CMK (cell line): ENCODE measurements at regions not wholly inside any gene's neighbourhood (a gene's known extent, or its start where the extent isn't known, plus 50 kb on each side); places are given as distances from the start of the nearest gene placed in this dataset.

Experiments used
- DNase-seq: peaks from one replicate; pipeline ENCODE4 v3.0.0-alpha.2; 2010; ENCODE audit warnings: low read depth

- DNase-seq = no peak
Measured at GRCh38 chr6:4295058-4295782, 159.8 kb upstream of the ECI2 start.

- DNase-seq = no peak
Measured at GRCh38 chr6:4294636-4295035, 159.3 kb upstream of the ECI2 start.

- no peak for DNase-seq
Measured at GRCh38 chr6:4291453-4292403, 156.4 kb upstream of the ECI2 start.

GRCh38 chr6:4289770-4290320 lies 154.5 kb upstream of the ECI2 start:
- no peak for DNase-seq

GRCh38 chr6:4287811-4288244 lies 152.5 kb upstream of the ECI2 start:
- no peak for DNase-seq

- no peak for DNase-seq
Measured at GRCh38 chr6:4287372-4287771, 152.0 kb upstream of the ECI2 start.

GRCh38 chr6:4282926-4283325 lies 147.6 kb upstream of the ECI2 start:
- no peak for DNase-seq

GRCh38 chr6:4281341-4282293 lies 146.2 kb upstream of the ECI2 start:
- no peak for DNase-seq

GRCh38 chr6:4280707-4281106 lies 145.3 kb upstream of the ECI2 start:
- no peak for DNase-seq

- DNase-seq = no peak
Measured at GRCh38 chr6:4280031-4280430, 144.7 kb upstream of the ECI2 start.

GRCh38 chr6:4274382-4275082 lies 139.2 kb upstream of the ECI2 start:
- DNase-seq = peak; percentile 29

- no peak for DNase-seq
Measured at GRCh38 chr6:4272996-4273395, 137.6 kb upstream of the ECI2 start.

- DNase-seq = no peak
Measured at GRCh38 chr6:4271761-4272470, 136.5 kb upstream of the ECI2 start.

- DNase-seq = no peak
Measured at GRCh38 chr6:4270776-4271175, 135.4 kb upstream of the ECI2 start.

- DNase-seq = no peak
Measured at GRCh38 chr6:4270001-4270400, 134.6 kb upstream of the ECI2 start.

GRCh38 chr6:4268171-4268570 lies 132.8 kb upstream of the ECI2 start:
- DNase-seq = no peak

GRCh38 chr6:4265740-4266139 lies 130.4 kb upstream of the ECI2 start:
- DNase-seq = no peak

GRCh38 chr6:4264601-4265000 lies 129.2 kb upstream of the ECI2 start:
- no peak for DNase-seq

- no peak for DNase-seq
Measured at GRCh38 chr6:4264081-4264480, 128.7 kb upstream of the ECI2 start.

- DNase-seq = no peak
Measured at GRCh38 chr6:4262526-4262925, 127.2 kb upstream of the ECI2 start.
